HFFc6 (cell line): ENCODE measurements at regions not wholly inside any gene's neighbourhood (a gene's known extent, or its start where the extent isn't known, plus 50 kb on each side); places are given as distances from the start of the nearest gene placed in this dataset.

Source experiments
- DNase-seq: peaks from one replicate; pipeline ENCODE4 v3.0.0-alpha.2; 2018
- H3K27ac Mint-ChIP-seq: 2 replicates; pipeline ENCODE4 v1.8.0; 2020; ENCODE audit warnings: mild to moderate bottlenecking, mixed read lengths
- H3K27me3 Mint-ChIP-seq: 2 replicates; pipeline ENCODE4 v1.8.0; 2021; ENCODE audit warnings: mild to moderate bottlenecking, moderate library complexity, mixed read lengths; ENCODE audit not compliant: insufficient read depth
- H3K36me3 Mint-ChIP-seq: 2 replicates; pipeline ENCODE4 v1.8.0; 2021; ENCODE audit warnings: low read depth, mixed read lengths
- H3K4me1 Mint-ChIP-seq: 2 replicates; pipeline ENCODE4 v1.8.0; 2020; ENCODE audit warnings: low read depth, mixed read lengths
- H3K4me3 Mint-ChIP-seq: 2 replicates; pipeline ENCODE4 v1.8.0; 2020; ENCODE audit warnings: mild to moderate bottlenecking, moderate library complexity, mixed read lengths
- H3K9me3 Mint-ChIP-seq: 2 replicates; pipeline ENCODE4 v1.8.0; 2020; ENCODE audit warnings: mild to moderate bottlenecking, mixed read lengths
- TF ChIP-seq, protein P1 (sequence below): fragments of 200-600 bp; sonication (generic); IDR thresholded peaks from 2 replicates; pipeline ENCODE4 v1.5.0; 2021; ENCODE audit warnings: antibody characterized with exemption, mild to moderate bottlenecking

DNA sequence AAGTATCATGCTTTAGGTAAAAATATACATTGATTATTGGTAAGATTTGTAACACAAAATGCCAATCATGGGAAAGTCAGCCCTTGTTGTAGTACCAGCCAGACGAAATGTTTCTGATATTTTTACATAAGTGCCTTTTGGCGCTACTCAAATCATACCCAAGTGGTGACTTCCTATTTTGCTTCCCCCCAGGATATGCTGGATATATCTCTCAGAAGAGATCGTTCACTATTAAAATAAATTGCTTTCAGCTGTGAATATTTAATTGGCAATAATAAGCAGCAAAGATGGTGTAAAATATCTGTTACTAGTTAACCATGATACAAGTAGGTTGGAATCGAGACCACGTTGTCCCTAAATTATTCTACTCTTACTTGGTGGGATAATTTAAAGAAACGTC lies 909.2 kb upstream of the LRRN3 start:
- Mint-ChIP-seq H3K4me3 (no peak overlapping the region), H3K4me1 (peaks cover 45% of the 10 kb centered on the region), H3K9me3 (no peaks in the 10 kb centered on the region), H3K27me3 (no peaks in the 10 kb centered on the region), H3K27ac (no peak overlapping the region), H3K36me3 (peaks cover 4% of the 10 kb centered on the region; the same call in 1 of the 2 replicates)
- TF ChIP-seq, protein P1, sequence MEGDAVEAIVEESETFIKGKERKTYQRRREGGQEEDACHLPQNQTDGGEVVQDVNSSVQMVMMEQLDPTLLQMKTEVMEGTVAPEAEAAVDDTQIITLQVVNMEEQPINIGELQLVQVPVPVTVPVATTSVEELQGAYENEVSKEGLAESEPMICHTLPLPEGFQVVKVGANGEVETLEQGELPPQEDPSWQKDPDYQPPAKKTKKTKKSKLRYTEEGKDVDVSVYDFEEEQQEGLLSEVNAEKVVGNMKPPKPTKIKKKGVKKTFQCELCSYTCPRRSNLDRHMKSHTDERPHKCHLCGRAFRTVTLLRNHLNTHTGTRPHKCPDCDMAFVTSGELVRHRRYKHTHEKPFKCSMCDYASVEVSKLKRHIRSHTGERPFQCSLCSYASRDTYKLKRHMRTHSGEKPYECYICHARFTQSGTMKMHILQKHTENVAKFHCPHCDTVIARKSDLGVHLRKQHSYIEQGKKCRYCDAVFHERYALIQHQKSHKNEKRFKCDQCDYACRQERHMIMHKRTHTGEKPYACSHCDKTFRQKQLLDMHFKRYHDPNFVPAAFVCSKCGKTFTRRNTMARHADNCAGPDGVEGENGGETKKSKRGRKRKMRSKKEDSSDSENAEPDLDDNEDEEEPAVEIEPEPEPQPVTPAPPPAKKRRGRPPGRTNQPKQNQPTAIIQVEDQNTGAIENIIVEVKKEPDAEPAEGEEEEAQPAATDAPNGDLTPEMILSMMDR: no peak
- no peak for DNase-seq

DNA sequence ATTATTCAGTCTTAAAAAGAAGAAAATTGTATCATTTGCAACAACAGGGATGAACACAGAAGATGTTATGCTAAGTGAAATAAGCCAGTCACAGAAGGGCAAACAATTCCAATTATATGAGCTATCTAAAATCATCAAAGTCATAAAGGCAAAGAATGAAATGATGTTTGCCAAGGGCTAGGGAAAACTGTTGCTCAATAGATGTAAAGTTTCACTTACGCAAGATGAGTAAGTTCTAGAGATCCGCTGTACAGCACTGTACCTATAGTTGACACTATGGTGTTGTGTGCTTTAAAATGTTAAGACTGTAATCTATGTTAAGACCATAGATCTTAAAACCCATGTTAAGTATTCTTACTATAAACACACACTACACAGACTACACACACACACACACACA lies 904.6 kb upstream of the LRRN3 start:
- Mint-ChIP-seq H3K4me1 (peaks cover 36% of the 10 kb centered on the region), H3K9me3 (0 out of 2 replicates have a peak, but pooled peaks cover 3% of the 10 kb centered on the region)
- DNase-seq: no peak

DNA sequence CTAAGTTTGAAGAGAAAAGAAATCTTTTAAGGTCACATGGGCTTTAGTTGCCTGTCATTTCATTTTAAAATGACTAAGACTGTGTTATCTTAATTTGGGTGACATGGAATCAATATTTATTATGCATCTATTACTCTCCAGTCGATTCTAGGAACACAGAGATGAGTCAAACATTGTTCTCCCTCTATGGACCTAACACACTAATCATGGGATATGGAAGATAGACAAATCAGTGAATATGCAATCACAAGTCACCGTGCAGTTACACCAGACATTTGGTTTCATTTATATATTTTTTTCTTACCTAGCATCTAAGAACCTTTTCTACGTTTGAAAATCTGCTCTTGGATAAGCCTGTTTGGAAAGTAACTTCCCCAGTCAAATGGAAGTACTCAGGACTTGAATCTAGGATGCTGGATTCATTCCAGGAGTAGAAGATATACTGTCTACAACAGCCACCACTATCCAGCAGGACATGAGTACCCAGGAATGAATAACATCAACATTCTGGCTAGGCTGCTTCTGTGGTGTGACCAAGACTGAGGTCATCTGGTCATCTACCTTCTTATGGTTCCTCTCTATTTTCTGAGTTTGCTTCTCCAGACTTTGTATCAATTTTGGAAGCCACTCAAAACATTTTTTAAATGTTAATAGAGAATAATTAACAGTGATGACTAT lies 902.9 kb upstream of the LRRN3 start:
- Mint-ChIP-seq H3K27ac (no peak overlapping the region; the same call in 1 of the 2 replicates), H3K4me1 (peaks cover 29% of the 10 kb centered on the region), H3K27me3 (no peaks in the 10 kb centered on the region), H3K36me3 (peaks cover 4% of the 10 kb centered on the region; the same call in 1 of the 2 replicates), H3K4me3 (no peak overlapping the region), H3K9me3 (0 out of 2 replicates have a peak, but pooled peaks cover 3% of the 10 kb centered on the region)
- no peak for DNase-seq
- TF ChIP-seq, protein P1: no peak

More for the DNA sequence above, 904.6 kb upstream of the LRRN3 start:
- TF ChIP-seq, protein P1: no peak
- H3K4me3 Mint-ChIP-seq: no peak overlapping the region
- H3K27me3 Mint-ChIP-seq: no peaks in the 10 kb centered on the region
- H3K27ac Mint-ChIP-seq: no peak overlapping the region
- peaks cover 4% of the 10 kb centered on the region; the same call in 1 of the 2 replicates for H3K36me3 Mint-ChIP-seq

DNA sequence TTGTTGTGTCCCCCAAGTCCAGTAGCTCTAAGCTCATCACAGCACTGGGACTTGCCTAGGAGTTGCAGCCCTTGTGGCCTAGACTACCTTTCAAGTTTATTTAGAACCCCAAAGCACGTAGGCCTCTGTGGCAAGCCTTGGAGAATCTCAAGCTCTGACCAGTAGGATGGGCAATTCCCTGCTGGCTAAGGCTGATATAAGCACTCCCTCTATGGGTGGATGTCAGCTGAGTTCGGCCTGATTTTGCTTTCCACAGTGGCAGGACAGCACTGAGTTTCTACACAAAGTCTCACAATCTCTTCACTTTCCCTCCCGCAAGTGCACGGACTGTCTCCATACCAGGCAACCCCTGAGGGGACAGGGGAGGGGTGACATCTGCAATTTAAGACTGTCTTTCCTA lies 886.4 kb upstream of the LRRN3 start:
- Mint-ChIP-seq H3K36me3 (no peaks in the 10 kb centered on the region), H3K9me3 (no peaks in the 10 kb centered on the region), H3K27me3 (no peaks in the 10 kb centered on the region; the same call in 1 of the 2 replicates), H3K4me3 (peak overlapping the region; percentile 33; the same call in 1 of the 2 replicates), H3K27ac (no peak overlapping the region), H3K4me1 (peaks cover 28% of the 10 kb centered on the region)
- TF ChIP-seq, protein P1: peak; percentile 77
- DNase-seq: peak; percentile 56

DNA sequence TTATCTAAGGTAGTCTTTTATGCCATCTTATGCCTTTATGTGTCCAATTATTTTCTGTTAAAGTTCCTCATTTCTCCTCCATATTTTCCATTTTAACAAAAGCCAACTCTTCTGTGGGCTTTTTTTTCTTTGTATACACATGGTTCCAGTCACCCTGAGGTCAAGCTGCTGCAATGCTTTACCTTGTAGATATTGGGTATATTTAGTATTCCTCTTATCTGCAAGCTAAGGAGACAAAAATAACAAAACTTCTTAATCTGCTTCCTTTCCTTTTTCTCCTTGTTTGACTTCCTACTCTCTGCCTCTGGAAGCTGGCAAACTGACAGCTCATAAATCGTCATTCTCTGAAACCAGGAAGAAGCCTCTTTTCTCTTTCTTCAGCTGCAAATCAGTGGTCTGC lies 885.0 kb upstream of the LRRN3 start:
- no peak overlapping the region for H3K27ac Mint-ChIP-seq
- TF ChIP-seq, protein P1: no peak
- H3K4me3 Mint-ChIP-seq: no peak overlapping the region
- no peaks in the 10 kb centered on the region for H3K36me3 Mint-ChIP-seq
- no peak for DNase-seq
- H3K4me1 Mint-ChIP-seq: peaks cover 41% of the 10 kb centered on the region
- H3K27me3 Mint-ChIP-seq: no peaks in the 10 kb centered on the region; the same call in 1 of the 2 replicates
- H3K9me3 Mint-ChIP-seq: no peaks in the 10 kb centered on the region
